IMR-90 (cell line): ENCODE measurements at regions not wholly inside any gene's neighbourhood (a gene's known extent, or its start where the extent isn't known, plus 50 kb on each side); places are given as distances from the start of the nearest gene placed in this dataset.

Experiments used
- ATAC-seq: fragments of 200-7000 bp; cut with Tn5 transposase; 2 replicates; pipeline ENCODE4 v1.9.1; 2020; ENCODE audit warnings: low read depth, mild to moderate bottlenecking, moderate library complexity
- BruUV-seq: library from RNA; stranded (reverse); fragments of 400-500 nt; replicated peaks from 2 replicates; lab custom pipeline; 2021; lab: Mats Ljungman, UMichigan
- CTCF ChIA-PET: fragments of 300-600 bp; formaldehyde crosslinking; extraction: SDS; loops from one replicate; lab custom pipeline; 2021; ENCODE audit warnings: antibody characterized with exemption; lab: Yijun Ruan, JAX
- POLR2A ChIA-PET: fragments of 300-600 bp; sonication (Branson Sonifier 250); formaldehyde crosslinking; loops from one replicate; lab custom pipeline; 2022; ENCODE audit warnings: antibody characterized with exemption; ENCODE audit not compliant: unreplicated experiment; lab: Charles Lee
- DNase-seq: peaks from one replicate; pipeline ENCODE4 v3.0.0; 2013
- H2AFZ ChIP-seq: replicated peaks from 2 replicates; pipeline ENCODE3; 2013; ENCODE audit warnings: low read length, mild to moderate bottlenecking; ENCODE audit not compliant: poor library complexity
- H2AK5ac ChIP-seq: 2 replicates; pipeline ENCODE4 v1.6.1; 2013; ENCODE audit warnings: low read depth, low read length, inconsistent platforms
- H2AK9ac ChIP-seq: replicated peaks from 2 replicates; pipeline ENCODE3; 2013; ENCODE audit warnings: mild to moderate bottlenecking, low read depth, low read length, moderate library complexity; ENCODE audit not compliant: poor library complexity
- H2BK120ac ChIP-seq: 2 replicates; pipeline ENCODE4 v1.6.1; 2013; ENCODE audit warnings: low read depth, low read length, inconsistent platforms
- H2BK15ac ChIP-seq: 3 replicates; pipeline ENCODE4 v1.6.1; 2013; ENCODE audit warnings: low read depth, low read length, inconsistent platforms
- H2BK20ac ChIP-seq: 2 replicates; pipeline ENCODE4 v1.6.1; 2013; ENCODE audit warnings: low read depth, mild to moderate bottlenecking, inconsistent platforms, low read length, moderate library complexity
- H2BK5ac ChIP-seq: 2 replicates; pipeline ENCODE4 v1.6.1; 2013; ENCODE audit warnings: mild to moderate bottlenecking, low read depth, low read length, inconsistent platforms; ENCODE audit not compliant: poor library complexity, severe bottlenecking
- H3K14ac ChIP-seq: replicated peaks from 2 replicates; pipeline ENCODE4 v1.6.1; 2013; ENCODE audit warnings: low read depth, low read length, inconsistent platforms
- H3K18ac ChIP-seq: 2 replicates; pipeline ENCODE4 v1.6.1; 2013; ENCODE audit warnings: low read depth, low read length, control low read depth
- H3K23ac ChIP-seq: 2 replicates; pipeline ENCODE4 v1.6.1; 2013; ENCODE audit warnings: low read depth, low read length, inconsistent platforms
- H3K27ac ChIP-seq: 2 replicates; pipeline ENCODE4 v1.5.1; 2013; ENCODE audit warnings: mild to moderate bottlenecking, control low read depth, low read length; ENCODE audit not compliant: insufficient read depth
- H3K27me3 ChIP-seq: 2 replicates; pipeline ENCODE4 v1.6.1; 2013; ENCODE audit warnings: low read length; ENCODE audit not compliant: control insufficient read depth, insufficient read depth
- H3K36me3 ChIP-seq: 2 replicates; pipeline ENCODE4 v1.6.1; 2013; ENCODE audit warnings: low read length, mixed read lengths; ENCODE audit not compliant: control insufficient read depth, insufficient read depth
- H3K4ac ChIP-seq: 2 replicates; pipeline ENCODE4 v1.6.1; 2013; ENCODE audit warnings: low read depth, low read length, inconsistent platforms
- H3K4me1 ChIP-seq: 2 replicates; pipeline ENCODE4 v1.6.1; 2013; ENCODE audit warnings: low read length, mixed read lengths; ENCODE audit not compliant: control insufficient read depth, insufficient read depth
- H3K4me2 ChIP-seq: 2 replicates; pipeline ENCODE4 v1.6.1; 2013; ENCODE audit warnings: low read depth, mild to moderate bottlenecking, control low read depth, low read length, moderate library complexity
- H3K4me3 ChIP-seq: 2 replicates; pipeline ENCODE4 v1.5.1; 2013; ENCODE audit warnings: low read depth, mild to moderate bottlenecking, control low read depth, low read length, moderate library complexity; ENCODE audit not compliant: insufficient read depth
- H3K56ac ChIP-seq: 2 replicates; pipeline ENCODE4 v1.6.1; 2013; ENCODE audit warnings: low read length, inconsistent platforms; ENCODE audit not compliant: insufficient read depth; ENCODE audit errors: extremely low read depth
- H3K79me1 ChIP-seq, 2 experiments: 2 replicates each; pipeline ENCODE4 v1.6.1; 2013; ENCODE audit warnings: low read length in 2 of 2, inconsistent platforms in 1 of 2, low read depth in 1 of 2
- H3K9ac ChIP-seq: 2 replicates; pipeline ENCODE4 v1.6.1; 2013; ENCODE audit warnings: low read depth, low read length, control low read depth
- H3K9me1 ChIP-seq: 2 replicates; pipeline ENCODE4 v1.6.1; 2013; ENCODE audit warnings: low read length, inconsistent platforms; ENCODE audit not compliant: insufficient read depth
- H3K9me3 ChIP-seq: 2 replicates; pipeline ENCODE4 v1.6.1; 2013; ENCODE audit warnings: low read length; ENCODE audit not compliant: control insufficient read depth, insufficient read depth
- H4K20me1 ChIP-seq: 2 replicates; pipeline ENCODE4 v1.6.1; 2013; ENCODE audit warnings: low read length, inconsistent platforms; ENCODE audit not compliant: insufficient read depth
- H4K5ac ChIP-seq: 2 replicates; pipeline ENCODE4 v1.6.1; 2013; ENCODE audit warnings: mild to moderate bottlenecking, low read depth, low read length, control low read depth
- H4K8ac ChIP-seq, 2 experiments: 2 replicates each; pipeline ENCODE4 v1.6.1; 2013; ENCODE audit warnings: low read depth in 2 of 2, low read length in 2 of 2, control low read depth in 1 of 2, inconsistent platforms in 1 of 2
- H4K91ac ChIP-seq: 2 replicates; pipeline ENCODE4 v1.6.1; 2013; ENCODE audit warnings: low read depth, low read length, inconsistent platforms; ENCODE audit not compliant: insufficient read depth
- BHLHE40 ChIP-seq: fragments of 150-350 bp; IDR thresholded peaks from 2 replicates; pipeline ENCODE4 v1.6.1; 2016; ENCODE audit warnings: mild to moderate bottlenecking, low read depth, low read length
- CEBPB ChIP-seq: IDR thresholded peaks from 2 replicates; pipeline ENCODE4 v1.6.1; 2012; ENCODE audit warnings: low read depth, low read length, improper control_type of control experiment
- CHD1 ChIP-seq: IDR thresholded peaks from 2 replicates; pipeline ENCODE4 v1.6.1; 2012; ENCODE audit warnings: low read depth, low read length, improper control_type of control experiment
- CTCF ChIP-seq: conservative IDR thresholded peaks from 2 replicates; pipeline ENCODE4 v1.5.1; 2012; ENCODE audit warnings: mild to moderate bottlenecking, low read depth, low read length, improper control_type of control experiment
- ELK1 ChIP-seq: fragments of 150-350 bp; IDR thresholded peaks from 2 replicates; pipeline ENCODE4 v1.6.1; 2016; ENCODE audit warnings: low read depth, mild to moderate bottlenecking, low read length, moderate library complexity, borderline replicate concordance
- FOS ChIP-seq: fragments of 150-350 bp; IDR thresholded peaks from 2 replicates; pipeline ENCODE4 v1.6.1; 2016; ENCODE audit warnings: low read depth, low read length
- MAFK ChIP-seq: IDR thresholded peaks from 2 replicates; pipeline ENCODE4 v1.6.1; 2012; ENCODE audit warnings: low read depth, low read length, improper control_type of control experiment
- MAZ ChIP-seq: IDR thresholded peaks from 2 replicates; pipeline ENCODE4 v1.6.1; 2012; ENCODE audit warnings: low read depth, mild to moderate bottlenecking, low read length, improper control_type of control experiment, moderate library complexity, borderline replicate concordance
- MXI1 ChIP-seq: IDR thresholded peaks from 2 replicates; pipeline ENCODE4 v1.6.1; 2012; ENCODE audit warnings: low read depth, mild to moderate bottlenecking, low read length, moderate library complexity, borderline replicate concordance
- NFE2L2 ChIP-seq: fragments of 150-350 bp; IDR thresholded peaks from 2 replicates; pipeline ENCODE4 v1.6.1; 2016; ENCODE audit warnings: low read depth, mild to moderate bottlenecking, low read length
- POLR2A ChIP-seq: IDR thresholded peaks from 2 replicates; pipeline ENCODE4 v1.6.1; 2012; ENCODE audit warnings: mild to moderate bottlenecking, low read depth, low read length
- RAD21 ChIP-seq: IDR thresholded peaks from 2 replicates; pipeline ENCODE4 v1.6.1; 2012; ENCODE audit warnings: low read length, improper control_type of control experiment
- RCOR1 ChIP-seq: IDR thresholded peaks from 2 replicates; pipeline ENCODE4 v1.6.1; 2012; ENCODE audit warnings: mild to moderate bottlenecking, low read length, improper control_type of control experiment; ENCODE audit not compliant: insufficient replicate concordance
- RFX5 ChIP-seq: IDR thresholded peaks from 2 replicates; pipeline ENCODE4 v1.8.0; 2012; ENCODE audit warnings: low read depth, mild to moderate bottlenecking, low read length, moderate library complexity
- SMC3 ChIP-seq: fragments of 150-350 bp; IDR thresholded peaks from 2 replicates; pipeline ENCODE4 v1.6.1; 2016; ENCODE audit warnings: low read depth, mild to moderate bottlenecking, antibody characterized with exemption, low read length, moderate library complexity
- USF2 ChIP-seq: fragments of 150-350 bp; IDR thresholded peaks from 2 replicates; pipeline ENCODE4 v1.6.1; 2017; ENCODE audit warnings: mild to moderate bottlenecking, antibody characterized with exemption, low read length, low read depth
- WGBS, 2 experiments: methylation state at CpG; one replicate each; pipeline versions ENCODE4 v1.1.5 to v1.1.7; 2013; ENCODE audit warnings: missing lambda C conversion rate in 2 of 2; ENCODE audit not compliant: insufficient read length in 1 of 2; ENCODE audit errors: extremely low coverage in 2 of 2; 5-methylcytosine and 5-hydroxymethylcytosine counted together
- dilution Hi-C: fragments of 300-500 bp; cut with HindIII; formaldehyde crosslinking; loops from one replicate; pipeline ENCODE4 v1.14.3; 2018; ENCODE audit warnings: low sequenced_read_pairs; ENCODE audit not compliant: unreplicated experiment
- in situ Hi-C: fragments of 300-500 bp; cut with MboI; formaldehyde crosslinking; loops from 3 replicates; pipeline ENCODE4 v1.14.3; 2019; ENCODE audit warnings: low sequenced_read_pairs, inconsistent platforms, mixed read lengths
- intact Hi-C: fragments of 100-400 bp; cut with micrococcal nuclease; formaldehyde crosslinking; loops from 2 replicates; pipeline ENCODE4 v1.10.0; 2022

GRCh38 chr10:7481368-7481765 lies 70.5 kb upstream of the SFMBT2 start:
- Histone ChIP-seq H2AK5ac (no peak overlapping the region), H3K14ac (no peak overlapping the region), H4K5ac (no peak overlapping the region), H2AK9ac (no peak overlapping the region), H3K27me3 (no peaks in the 10 kb centered on the region; the same call in 1 of the 2 replicates), H2BK5ac (no peak overlapping the region), H3K9me1 (no peaks in the 10 kb centered on the region), H3K79me1 (no peaks in the 10 kb centered on the region), H3K9ac (no peak overlapping the region), H2BK20ac (no peak overlapping the region), H3K4me1 (no peaks in the 10 kb centered on the region), H3K4me3 (no peak overlapping the region), H4K91ac (no peak overlapping the region), H3K36me3 (no peaks in the 10 kb centered on the region), H3K9me3 (no peaks in the 10 kb centered on the region), H3K23ac (no peak overlapping the region), H2BK120ac (no peak overlapping the region), H3K4me2 (no peak overlapping the region), H2AFZ (no peak overlapping the region), H2BK15ac (no peak overlapping the region), H3K4ac (no peak overlapping the region), H3K27ac (no peak overlapping the region), H4K20me1 (no peaks in the 10 kb centered on the region), H3K56ac (no peak overlapping the region), H4K8ac (no peak overlapping the region), H3K18ac (no peak overlapping the region)
- dilution Hi-C loops (no loop called here), intact Hi-C loops (no loop called here), in situ Hi-C loops (no loop called here)
- ChIA-PET POLR2A (no interaction called here), CTCF (no interaction called here)
- no TSS peak for BruUV-seq
- DNase-seq (no peak), ATAC-seq (no peak)
- no CpG with 5 or more reads among the region's 5 CpGs for WGBS, 2 experiments
- no peak for TF ChIP-seq RAD21
- TF ChIP-seq MAZ, result no peak
- TF ChIP-seq RFX5, result no peak
- no peak for TF ChIP-seq CTCF
- no peak for TF ChIP-seq SMC3
- TF ChIP-seq MAFK, result no peak
- TF ChIP-seq MXI1, result no peak
- TF ChIP-seq ELK1, result no peak
- TF ChIP-seq USF2, result no peak
- TF ChIP-seq CHD1, result no peak
- no peak for TF ChIP-seq POLR2A
- TF ChIP-seq FOS, result no peak
- TF ChIP-seq BHLHE40, result no peak
- no peak for TF ChIP-seq RCOR1
- no peak for TF ChIP-seq NFE2L2
- TF ChIP-seq CEBPB, result no peak
